ENCODE measurements at regions not wholly inside any gene's neighbourhood (a gene's known extent, or its start where the extent isn't known, plus 50 kb on each side); places are given as distances from the start of the nearest gene placed in this dataset.
"Not testable (repeated sequence)": the region's sequence is repeated elsewhere in the genome, so short reads cannot be mapped to it uniquely, and the experiment has no call there.

GRCh38 chr4:116303736-116304188 is 781.6 kb downstream of the TRAM1L1 start:
- no peak overlapping the region for H3K27ac ChIP-seq
- DNase-seq (ENCODE audit: low spot score in 2 of 2) = no peak
- no peaks in the 10 kb centered on the region for H3K4me1 ChIP-seq
- WGBS = 67% methylated on average over 1 of the region's 1 CpG
- no peaks in the 10 kb centered on the region for H3K9me3 ChIP-seq
- TF ChIP-seq POLR2AphosphoS5 (IDR thresholded peaks at IDR 0.05) (no peak), EP300 (IDR thresholded peaks at IDR 0.05) (no peak), POLR2A (IDR thresholded peaks at IDR 0.05) (no peak), CTCF (IDR thresholded peaks at IDR 0.05) (no peak)
- no peaks in the 10 kb centered on the region for H3K27me3 ChIP-seq
- no peak overlapping the region for H3K4me3 ChIP-seq
- no peaks in the 10 kb centered on the region for H3K36me3 ChIP-seq

GRCh38 chr4:116302990-116303735 is 782.2 kb downstream of the TRAM1L1 start:
- H3K36me3 ChIP-seq = no peaks in the 10 kb centered on the region
- no peak overlapping the region for H3K4me3 ChIP-seq
- WGBS = 80% methylated on average over 3 of the region's 3 CpGs
- no peak overlapping the region for H3K27ac ChIP-seq
- no peaks in the 10 kb centered on the region for H3K4me1 ChIP-seq
- no peaks in the 10 kb centered on the region for H3K27me3 ChIP-seq
- no peaks in the 10 kb centered on the region for H3K9me3 ChIP-seq
- DNase-seq (ENCODE audit: low spot score in 2 of 2) = no peak
- TF ChIP-seq POLR2AphosphoS5 (IDR thresholded peaks at IDR 0.05) = no peak
- TF ChIP-seq EP300 (IDR thresholded peaks at IDR 0.05) = no peak
- no peak for TF ChIP-seq CTCF (IDR thresholded peaks at IDR 0.05)
- no peak for TF ChIP-seq POLR2A (IDR thresholded peaks at IDR 0.05)

GRCh38 chr4:116275006-116275405 is 810.4 kb downstream of the TRAM1L1 start:
- Histone ChIP-seq H3K27me3 (no peaks in the 10 kb centered on the region), H3K4me3 (no peak overlapping the region), H3K36me3 (no peaks in the 10 kb centered on the region), H3K4me1 (no peaks in the 10 kb centered on the region), H3K9me3 (peaks cover 17% of the 10 kb centered on the region), H3K27ac (no peak overlapping the region)
- 50% methylated on average over 2 of the region's 2 CpGs for WGBS
- no peak for DNase-seq (ENCODE audit: low spot score in 2 of 2)
- TF ChIP-seq CTCF (IDR thresholded peaks at IDR 0.05) (no peak), EP300 (IDR thresholded peaks at IDR 0.05) (no peak), POLR2A (IDR thresholded peaks at IDR 0.05) (no peak), POLR2AphosphoS5 (IDR thresholded peaks at IDR 0.05) (no peak)

- WGBS = 76% methylated on average over 1 of the region's 1 CpG
- TF ChIP-seq CTCF (IDR thresholded peaks at IDR 0.05) (no peak), POLR2A (IDR thresholded peaks at IDR 0.05) (no peak), EP300 (IDR thresholded peaks at IDR 0.05) (no peak), POLR2AphosphoS5 (IDR thresholded peaks at IDR 0.05) (no peak)
- H3K27ac ChIP-seq = no peak overlapping the region
- H3K4me1 ChIP-seq = no peaks in the 10 kb centered on the region
- no peaks in the 10 kb centered on the region for H3K36me3 ChIP-seq
- H3K27me3 ChIP-seq = no peaks in the 10 kb centered on the region
- DNase-seq (ENCODE audit: low spot score in 2 of 2) = no peak
- H3K4me3 ChIP-seq = no peak overlapping the region
- H3K9me3 ChIP-seq = peaks cover 24% of the 10 kb centered on the region
Observed at GRCh38 chr4:116272336-116272735, 813.0 kb downstream of the TRAM1L1 start.

- H3K27ac ChIP-seq; H3K4me3 ChIP-seq; H3K4me1 ChIP-seq; H3K27me3 ChIP-seq; H3K36me3 ChIP-seq; DNase-seq (ENCODE audit: low spot score in 2 of 2): not testable (repeated sequence)
- peaks cover 11% of the 10 kb centered on the region for H3K9me3 ChIP-seq
- WGBS = 70% methylated on average over 3 of the region's 3 CpGs
Observed at GRCh38 chr4:116260931-116261330, 824.4 kb downstream of the TRAM1L1 start.

- 84% methylated on average over 1 of the region's 1 CpG for WGBS
- TF ChIP-seq CTCF (IDR thresholded peaks at IDR 0.05) (no peak), EP300 (IDR thresholded peaks at IDR 0.05) (no peak), POLR2A (IDR thresholded peaks at IDR 0.05) (no peak), POLR2AphosphoS5 (IDR thresholded peaks at IDR 0.05) (no peak)
Observed at GRCh38 chr4:116244771-116245170, 840.6 kb downstream of the TRAM1L1 start.

More at GRCh38 chr4:116244771-116245170, 840.6 kb downstream of the TRAM1L1 start:
- no peak for DNase-seq (ENCODE audit: low spot score in 2 of 2)
- no peaks in the 10 kb centered on the region for H3K9me3 ChIP-seq
- no peak overlapping the region for H3K4me3 ChIP-seq
- no peaks in the 10 kb centered on the region for H3K4me1 ChIP-seq
- no peaks in the 10 kb centered on the region for H3K27me3 ChIP-seq
- no peaks in the 10 kb centered on the region for H3K36me3 ChIP-seq
- H3K27ac ChIP-seq = no peak overlapping the region

Measured in suprapubic skin (tissue), 4 donors.